H1 (cell line): ENCODE measurements at regions not wholly inside any gene's neighbourhood (a gene's known extent, or its start where the extent isn't known, plus 50 kb on each side); places are given as distances from the start of the nearest gene placed in this dataset.
"Not testable (repeated sequence)": the region's sequence is repeated elsewhere in the genome, so short reads cannot be mapped to it uniquely, and the experiment has no call there.

Experiments used
- CTCF ChIA-PET: fragments of 300-600 bp; sonication (Branson Sonifier 250); formaldehyde crosslinking; loops from one replicate; lab custom pipeline; 2021; ENCODE audit not compliant: partially characterized antibody; lab: Charles Lee
- POLR2A ChIA-PET: fragments of 300-600 bp; sonication (Branson Sonifier 250); formaldehyde crosslinking; loops from one replicate; lab custom pipeline; 2021; ENCODE audit warnings: inconsistent platforms; ENCODE audit not compliant: partially characterized antibody; lab: Charles Lee
- DNase-seq, 2 experiments: peaks; one replicate each; pipeline versions ENCODE4 v3.0.0 to v3.0.0-alpha.2; 2010 to 2022; ENCODE audit warnings: low spot score in 2 of 2, low read depth in 1 of 2, mixed read lengths in 1 of 2
- FAIRE-seq: peaks from 2 replicates; lab custom pipeline; 2011; peaks lifted over from hg19 to GRCh38; lab: Jason Lieb, UNC
- H2AFZ ChIP-seq: 2 replicates; pipeline ENCODE4 v1.8.1; 2012; ENCODE audit warnings: low read length, inconsistent platforms
- H2AK5ac ChIP-seq: 2 replicates; pipeline ENCODE4 v1.6.1; 2013; ENCODE audit warnings: low read depth, low read length
- H2BK120ac ChIP-seq: replicated peaks from 2 replicates; pipeline ENCODE3; 2013; ENCODE audit warnings: low read depth, low read length, inconsistent platforms
- H2BK12ac ChIP-seq: 2 replicates; pipeline ENCODE4 v1.6.1; 2013; ENCODE audit warnings: low read depth, low read length
- H2BK15ac ChIP-seq: 2 replicates; pipeline ENCODE4 v1.6.1; 2013; ENCODE audit warnings: low read length
- H2BK20ac ChIP-seq: 2 replicates; pipeline ENCODE4 v1.6.1; 2013; ENCODE audit warnings: low read length
- H2BK5ac ChIP-seq: 2 replicates; pipeline ENCODE4 v1.6.1; 2013; ENCODE audit warnings: low read depth, low read length
- H3K14ac ChIP-seq: 2 replicates; pipeline ENCODE4 v1.6.1; 2013; ENCODE audit warnings: inconsistent platforms; ENCODE audit not compliant: insufficient read length
- H3K18ac ChIP-seq: 2 replicates; pipeline ENCODE4 v1.6.1; 2013; ENCODE audit warnings: low read length; ENCODE audit errors: extremely low read depth
- H3K23ac ChIP-seq: 2 replicates; pipeline ENCODE4 v1.6.1; 2013; ENCODE audit warnings: inconsistent platforms; ENCODE audit not compliant: insufficient read length
- H3K23me2 ChIP-seq: 2 replicates; pipeline ENCODE4 v1.6.1; 2013; ENCODE audit warnings: low read depth, low read length
- H3K27ac ChIP-seq: 2 replicates; pipeline ENCODE4 v1.6.1; 2011; ENCODE audit warnings: low read depth, low read length, inconsistent platforms
- H3K27me3 ChIP-seq, 4 experiments: replicated peaks in 1 of 4; 1 replicate in 1 of 4; 2 replicates in 3 of 4; pipeline versions ENCODE4 v1.6.1 to v1.8.1; 2011 to 2013; ENCODE audit warnings: low read length in 3 of 4, mild to moderate bottlenecking in 3 of 4, inconsistent platforms in 2 of 4, mixed read lengths in 2 of 4, moderate library complexity in 1 of 4; ENCODE audit not compliant: control insufficient read depth in 3 of 4, insufficient read depth in 3 of 4; ENCODE audit errors: extremely low read depth in 1 of 4
- H3K36me3 ChIP-seq, 4 experiments: 2 replicates each; pipeline versions ENCODE4 v1.6.1 to v1.8.1; 2011 to 2013; ENCODE audit warnings: mild to moderate bottlenecking in 4 of 4, low read length in 3 of 4, moderate library complexity in 2 of 4, control low read depth in 1 of 4, inconsistent platforms in 1 of 4; ENCODE audit not compliant: insufficient read depth in 4 of 4, control insufficient read depth in 2 of 4
- H3K4ac ChIP-seq: replicated peaks from 2 replicates; pipeline ENCODE3; 2013; ENCODE audit warnings: low read length, low read depth, mixed read lengths, inconsistent platforms; ENCODE audit not compliant: insufficient read length
- H3K4me1 ChIP-seq, 4 experiments: replicated peaks in 1 of 4; 1 replicate in 1 of 4; 2 replicates in 3 of 4; pipeline versions ENCODE4 v1.6.1 to v1.8.1; 2011 to 2013; ENCODE audit warnings: low read length in 3 of 4, inconsistent platforms in 2 of 4, mixed read lengths in 1 of 4; ENCODE audit not compliant: insufficient read depth in 4 of 4, control insufficient read depth in 3 of 4
- H3K4me2 ChIP-seq, 2 experiments: 2 replicates each; pipeline versions ENCODE4 v1.6.1 to v1.8.1; 2011 to 2013; ENCODE audit warnings: low read depth in 2 of 2, low read length in 2 of 2, control low read depth in 1 of 2, inconsistent platforms in 1 of 2, mild to moderate bottlenecking in 1 of 2; ENCODE audit not compliant: insufficient read depth in 1 of 2
- H3K4me3 ChIP-seq, 4 experiments: fragments of 200-600, 300-600 bp in 1 of 4; sonication (generic), shearing (Covaris generic), sonication (Bioruptor Twin) in 1 of 4; 2 replicates each; pipeline versions ENCODE4 v1.5.1 to v1.8.1; 2011 to 2016; ENCODE audit warnings: low read length in 4 of 4, low read depth in 3 of 4, control low read depth in 2 of 4, inconsistent platforms in 2 of 4, mild to moderate bottlenecking in 2 of 4, mixed read lengths in 1 of 4, moderate library complexity in 1 of 4; ENCODE audit not compliant: insufficient read depth in 2 of 4; ENCODE audit errors: extremely low read depth in 1 of 4
- H3K56ac ChIP-seq: replicated peaks from 2 replicates; pipeline ENCODE3; 2013; ENCODE audit warnings: low read depth, mild to moderate bottlenecking, mixed read lengths, low read length, inconsistent platforms; ENCODE audit not compliant: insufficient read length
- H3K79me1 ChIP-seq: 2 replicates; pipeline ENCODE4 v1.6.1; 2013; ENCODE audit warnings: low read depth, low read length, control low read depth
- H3K79me2 ChIP-seq, 2 experiments: 2 replicates each; pipeline versions ENCODE4 v1.6.1 to v1.8.1; 2012 to 2013; ENCODE audit warnings: low read length in 2 of 2, mild to moderate bottlenecking in 2 of 2, inconsistent platforms in 1 of 2; ENCODE audit not compliant: insufficient read depth in 2 of 2, control insufficient read depth in 1 of 2
- H3K9ac ChIP-seq, 4 experiments: replicated peaks in 1 of 4; 1 replicate in 1 of 4; 2 replicates in 3 of 4; pipeline versions ENCODE4 v1.6.1 to v1.8.1; 2011 to 2013; ENCODE audit warnings: low read depth in 3 of 4, low read length in 3 of 4, control low read depth in 2 of 4, mild to moderate bottlenecking in 2 of 4, moderate library complexity in 2 of 4, inconsistent platforms in 1 of 4; ENCODE audit errors: extremely low read depth in 1 of 4
- H3K9me3 ChIP-seq, 2 experiments: 2 replicates each; pipeline versions ENCODE4 v1.6.1 to v1.8.1; 2012 to 2013; ENCODE audit warnings: mild to moderate bottlenecking in 2 of 2, moderate library complexity in 2 of 2, control low read depth in 1 of 2, inconsistent platforms in 1 of 2, low read depth in 1 of 2, low read length in 1 of 2, mixed read lengths in 1 of 2; ENCODE audit not compliant: insufficient read depth in 2 of 2
- H4K20me1 ChIP-seq, 2 experiments: replicated peaks in 1 of 2; 2 replicates each; pipeline versions ENCODE3 to v1.8.1; 2011 to 2013; ENCODE audit warnings: inconsistent platforms in 2 of 2, low read length in 2 of 2, mild to moderate bottlenecking in 1 of 2; ENCODE audit not compliant: insufficient read depth in 2 of 2, control insufficient read depth in 1 of 2
- H4K5ac ChIP-seq: 2 replicates; pipeline ENCODE4 v1.6.1; 2013; ENCODE audit warnings: low read length, low read depth, mixed read lengths, inconsistent platforms; ENCODE audit not compliant: insufficient read length
- H4K8ac ChIP-seq: 2 replicates; pipeline ENCODE4 v1.8.0; 2013; ENCODE audit warnings: mild to moderate bottlenecking, moderate library complexity, low read length, inconsistent platforms; ENCODE audit not compliant: insufficient read depth; ENCODE audit errors: extremely low read depth
- H4K91ac ChIP-seq: replicated peaks from 2 replicates; pipeline ENCODE3; 2013; ENCODE audit warnings: low read length, mixed read lengths, inconsistent platforms; ENCODE audit not compliant: insufficient read length
- WGBS, 2 experiments: shearing (Covaris generic) in 1 of 2; methylation state at CpG; one replicate each; pipeline versions ENCODE4 v1.1.6 to v1.1.7; 2013 to 2015; ENCODE audit warnings: low lambda C conversion rate in 2 of 2, mixed read lengths in 2 of 2, inconsistent platforms in 1 of 2, low coverage in 1 of 2, missing lambda C conversion rate in 1 of 2; ENCODE audit not compliant: insufficient replicate concordance in 2 of 2, insufficient coverage in 1 of 2, insufficient read length in 1 of 2; ENCODE audit errors: extremely low coverage in 1 of 2, missing lambda C conversion rate in 1 of 2; 5-methylcytosine and 5-hydroxymethylcytosine counted together

- not testable (repeated sequence) for H3K27me3 ChIP-seq, H4K91ac ChIP-seq, FAIRE-seq
Observed at GRCh38 chr1:98108378-98108777, 187.5 kb upstream of the DPYD start.

More at GRCh38 chr1:98108378-98108777, 187.5 kb upstream of the DPYD start:
- H3K4me2 ChIP-seq, H3K27ac ChIP-seq, H2BK15ac ChIP-seq, H3K79me2 ChIP-seq, H2BK20ac ChIP-seq, H3K36me3 ChIP-seq, H3K23ac ChIP-seq, DNase-seq, H3K56ac ChIP-seq, H2BK5ac ChIP-seq, H3K9ac ChIP-seq, H2AFZ ChIP-seq, H3K14ac ChIP-seq, H3K23me2 ChIP-seq, H3K18ac ChIP-seq, H3K4ac ChIP-seq, H2BK120ac ChIP-seq, H3K4me3 ChIP-seq, H3K4me1 ChIP-seq, H3K79me1 ChIP-seq, CTCF ChIA-PET, H3K9me3 ChIP-seq, H4K20me1 ChIP-seq, H2BK12ac ChIP-seq, POLR2A ChIA-PET, H4K8ac ChIP-seq, H4K5ac ChIP-seq, H2AK5ac ChIP-seq: not testable (repeated sequence)
- WGBS, 2 experiments, result 86% methylated on average over 1 of the region's 1 CpG; no CpG with 5 or more reads in 1 of the 2 experiments
